ENCODE measurements at regions not wholly inside any gene's neighbourhood (a gene's known extent, or its start where the extent isn't known, plus 50 kb on each side); places are given as distances from the start of the nearest gene placed in this dataset.

DNA sequence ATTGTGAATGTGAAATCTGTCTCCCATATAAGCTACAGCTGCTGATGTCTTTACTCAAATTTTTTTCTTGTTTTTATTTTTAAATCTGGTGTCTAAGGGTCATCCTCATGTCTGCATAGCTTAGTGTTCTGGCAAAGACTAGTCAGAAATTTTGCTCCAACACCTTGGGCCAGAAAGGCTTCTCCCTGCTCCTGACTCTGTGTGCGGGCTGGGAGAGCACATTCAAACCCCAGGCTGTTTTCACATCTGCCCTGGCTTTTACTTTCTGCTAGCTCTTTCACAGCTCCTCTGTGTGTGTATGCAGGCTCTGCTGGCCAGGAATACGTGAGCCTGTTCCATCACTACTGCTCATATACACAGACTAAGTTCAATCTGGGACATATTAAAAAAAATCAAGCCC lies 102.9 kb upstream of the RIOK3 start:
- no peak for DNase-seq

GRCh38 chr18:23351521-23351920 lies 101.6 kb upstream of the RIOK3 start:
- DNase-seq, result no peak

- no peak for DNase-seq
These were observed 101.0 kb upstream of the RIOK3 start for GRCh38 chr18:23352042-23352441.

- DNase-seq, result no peak
These were observed 99.6 kb upstream of the RIOK3 start for GRCh38 chr18:23353459-23353858.

- DNase-seq, result no peak
These were observed 98.5 kb upstream of the RIOK3 start for GRCh38 chr18:23354625-23355024.

DNA sequence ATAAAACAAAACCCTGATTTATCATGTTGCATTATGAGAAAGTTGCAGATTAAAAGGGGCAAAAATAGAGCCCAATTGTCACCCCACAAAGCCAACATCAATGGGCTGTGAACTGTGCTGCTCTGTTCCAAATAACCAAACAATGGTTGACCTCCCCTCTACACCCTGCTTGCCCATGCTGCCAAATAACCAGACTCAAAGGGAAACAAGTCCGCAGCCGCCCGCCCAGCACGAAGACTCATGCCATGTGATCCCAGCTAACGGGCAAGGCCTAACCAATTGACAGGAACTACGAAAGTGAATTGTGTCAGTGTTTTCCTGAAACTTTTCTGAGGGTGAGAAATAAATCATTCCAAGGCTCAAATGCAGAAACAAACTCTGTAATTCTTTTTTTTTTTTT lies 97.9 kb upstream of the RIOK3 start:
- no peak for DNase-seq

GRCh38 chr18:23356424-23356823 lies 96.7 kb upstream of the RIOK3 start:
- no peak for DNase-seq

DNA sequence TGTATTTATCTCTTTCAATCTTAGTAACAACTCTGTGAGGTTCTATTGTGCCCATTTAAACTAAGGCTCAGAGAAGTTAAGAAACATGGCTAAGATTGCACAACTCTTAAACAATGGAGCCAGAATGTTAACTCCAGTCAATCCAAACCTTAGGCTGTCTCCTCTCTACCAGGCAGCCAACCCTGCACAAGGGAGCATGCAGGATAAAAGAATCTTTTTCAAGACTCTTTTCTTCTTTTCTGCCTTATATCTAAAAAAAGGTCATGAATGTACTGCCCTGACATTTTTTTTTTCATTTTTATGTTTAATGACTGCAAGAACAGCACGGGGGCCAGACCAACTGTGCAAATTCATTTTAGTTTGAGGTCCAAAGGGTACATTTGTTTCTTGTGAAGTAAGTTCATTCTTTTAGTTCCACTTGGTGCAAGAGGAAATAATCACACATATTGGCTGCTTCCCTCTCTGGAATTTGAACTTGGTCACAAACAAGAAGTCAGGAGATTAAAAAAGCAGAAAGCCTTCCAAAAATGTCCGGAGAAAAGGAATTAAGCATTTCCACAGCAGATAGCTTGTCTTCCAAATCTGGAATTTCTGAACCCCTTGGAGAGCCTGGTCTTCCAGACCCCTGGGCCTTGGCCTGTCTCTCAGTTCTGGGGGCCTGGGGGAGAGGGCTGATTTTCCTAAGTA lies 96.0 kb upstream of the RIOK3 start:
- DNase-seq, result no peak

GRCh38 chr18:23357996-23358594 lies 95.0 kb upstream of the RIOK3 start:
- DNase-seq, result no peak

DNA sequence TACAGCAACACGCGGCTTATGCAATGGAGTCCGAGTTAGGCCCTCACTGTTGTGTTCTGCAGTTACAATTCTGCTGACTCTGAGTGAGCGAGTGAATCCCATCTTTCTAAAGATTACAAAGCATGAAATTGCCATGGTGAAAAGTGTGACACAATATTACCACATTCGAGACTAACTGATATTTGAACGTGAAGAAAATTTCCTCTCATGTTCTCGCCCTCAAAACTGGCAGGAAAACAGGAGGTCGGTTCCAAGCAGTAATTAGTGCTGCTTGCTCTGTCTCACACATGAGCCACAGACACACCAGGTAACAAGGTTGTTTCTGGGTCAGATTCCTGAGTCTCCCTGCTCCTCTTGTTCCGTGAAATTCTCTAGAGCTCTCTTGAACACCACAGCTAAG lies 93.7 kb upstream of the RIOK3 start:
- no peak for DNase-seq

GRCh38 chr18:23363865-23364570 lies 89.1 kb upstream of the RIOK3 start:
- no peak for DNase-seq

DNA sequence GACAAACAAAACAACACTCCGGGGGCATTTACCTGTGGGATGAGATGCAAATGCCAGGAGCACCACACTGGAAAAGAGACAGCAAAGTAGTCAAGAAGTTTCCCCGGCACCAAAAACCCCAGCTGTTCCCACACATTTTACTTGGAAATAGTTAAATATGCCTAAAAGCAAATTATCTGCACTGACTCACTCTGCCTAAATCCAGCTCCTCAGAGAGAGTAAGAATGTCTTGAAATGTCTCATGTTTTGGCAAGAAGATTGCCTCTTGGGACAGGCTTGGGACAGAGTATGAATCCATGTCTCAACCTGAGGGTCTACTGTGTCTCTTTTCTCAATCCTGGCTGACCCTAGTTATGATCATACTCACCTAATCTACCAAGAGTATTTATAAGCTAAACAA lies 87.5 kb upstream of the RIOK3 start:
- DNase-seq, result no peak

DNA sequence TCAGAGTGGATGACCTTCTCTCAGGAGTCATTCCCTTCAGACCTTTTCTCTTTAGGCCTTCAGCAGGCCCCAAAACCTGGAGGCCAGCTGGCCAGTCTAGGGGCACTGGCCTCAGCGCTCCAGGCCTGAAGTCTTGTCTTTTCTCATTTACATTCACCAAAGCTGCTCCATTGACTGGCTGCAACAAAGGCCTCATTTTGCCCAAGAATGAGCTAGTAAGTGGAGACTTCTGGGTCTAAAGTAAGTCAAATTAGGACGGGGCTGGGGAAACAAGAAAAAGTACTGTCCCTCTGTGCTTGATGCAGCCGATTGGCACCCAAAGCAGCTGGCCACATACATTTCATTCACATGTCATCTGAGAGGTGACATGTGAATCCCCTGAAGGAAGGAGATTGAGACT lies 83.8 kb upstream of the RIOK3 start:
- DNase-seq, result no peak

DNA sequence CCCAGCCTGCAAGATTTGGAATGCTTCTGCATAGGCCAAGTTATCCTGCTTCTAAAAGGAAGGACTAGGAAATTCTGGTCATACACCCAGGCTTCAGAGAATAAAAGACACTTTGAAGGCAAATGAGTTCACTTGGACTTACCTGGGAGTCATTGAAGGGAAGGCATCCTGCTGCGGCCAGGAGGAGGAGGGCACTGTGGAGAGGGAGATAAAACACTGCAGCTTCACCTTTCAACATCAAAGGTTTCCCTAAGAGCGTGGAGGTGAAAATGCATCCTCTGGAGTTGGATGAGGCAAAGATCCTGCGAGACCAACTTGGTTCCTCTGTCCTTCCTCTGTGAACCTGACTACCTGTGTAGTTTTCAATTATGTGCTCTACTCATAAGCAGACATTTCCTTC lies 79.5 kb upstream of the RIOK3 start:
- DNase-seq, result no peak

GRCh38 chr18:23377669-23378301 lies 75.3 kb upstream of the RIOK3 start:
- DNase-seq, result no peak

DNA sequence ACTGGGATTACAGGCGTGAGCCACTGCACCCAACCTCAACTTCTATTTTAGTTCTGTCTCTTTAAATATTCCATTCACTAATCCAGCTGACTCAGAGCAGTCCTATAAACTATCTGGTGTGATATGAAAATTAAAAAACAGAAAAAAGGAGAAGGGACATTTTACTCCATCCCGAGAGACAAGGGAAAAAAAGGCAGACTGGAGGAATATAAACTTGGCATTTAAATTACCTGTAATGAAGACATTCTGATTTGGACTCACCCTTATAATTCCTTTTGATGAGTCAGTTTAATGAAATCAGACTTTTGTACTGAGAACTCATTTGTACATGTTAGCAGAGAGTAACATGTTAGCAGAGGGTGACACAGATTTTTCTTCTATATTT lies 74.8 kb upstream of the RIOK3 start:
- DNase-seq, result no peak

DNA sequence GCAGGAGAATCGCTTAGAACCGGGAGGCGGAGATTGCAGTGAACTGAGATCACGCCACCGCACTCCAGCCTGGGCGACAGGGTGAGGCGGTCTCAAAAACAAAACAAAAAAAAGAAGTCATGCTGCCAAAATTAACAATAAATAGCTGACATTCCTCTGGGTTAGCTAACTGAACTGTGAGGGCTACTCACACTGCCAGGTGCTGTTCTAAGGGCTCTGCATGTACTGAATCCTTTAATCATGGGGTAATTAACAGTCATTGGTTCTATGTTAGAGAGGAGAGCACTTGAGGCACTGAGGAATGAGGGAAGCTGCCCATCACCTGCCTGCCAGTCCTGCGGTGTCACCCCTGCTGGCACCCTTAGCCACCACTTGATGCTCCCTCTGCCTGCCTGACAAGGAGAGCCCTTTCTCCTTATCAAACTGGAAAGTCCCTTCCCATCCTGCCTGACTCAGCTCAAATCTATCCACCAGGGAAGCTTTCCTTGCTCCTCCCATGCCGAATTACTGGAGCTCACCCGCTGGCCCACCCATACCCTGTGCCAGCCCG lies 73.0 kb upstream of the RIOK3 start:
- no peak for DNase-seq

GRCh38 chr18:23380817-23381216 lies 72.3 kb upstream of the RIOK3 start:
- no peak for DNase-seq

GRCh38 chr18:23383494-23383893 lies 69.6 kb upstream of the RIOK3 start:
- DNase-seq, result no peak

DNA sequence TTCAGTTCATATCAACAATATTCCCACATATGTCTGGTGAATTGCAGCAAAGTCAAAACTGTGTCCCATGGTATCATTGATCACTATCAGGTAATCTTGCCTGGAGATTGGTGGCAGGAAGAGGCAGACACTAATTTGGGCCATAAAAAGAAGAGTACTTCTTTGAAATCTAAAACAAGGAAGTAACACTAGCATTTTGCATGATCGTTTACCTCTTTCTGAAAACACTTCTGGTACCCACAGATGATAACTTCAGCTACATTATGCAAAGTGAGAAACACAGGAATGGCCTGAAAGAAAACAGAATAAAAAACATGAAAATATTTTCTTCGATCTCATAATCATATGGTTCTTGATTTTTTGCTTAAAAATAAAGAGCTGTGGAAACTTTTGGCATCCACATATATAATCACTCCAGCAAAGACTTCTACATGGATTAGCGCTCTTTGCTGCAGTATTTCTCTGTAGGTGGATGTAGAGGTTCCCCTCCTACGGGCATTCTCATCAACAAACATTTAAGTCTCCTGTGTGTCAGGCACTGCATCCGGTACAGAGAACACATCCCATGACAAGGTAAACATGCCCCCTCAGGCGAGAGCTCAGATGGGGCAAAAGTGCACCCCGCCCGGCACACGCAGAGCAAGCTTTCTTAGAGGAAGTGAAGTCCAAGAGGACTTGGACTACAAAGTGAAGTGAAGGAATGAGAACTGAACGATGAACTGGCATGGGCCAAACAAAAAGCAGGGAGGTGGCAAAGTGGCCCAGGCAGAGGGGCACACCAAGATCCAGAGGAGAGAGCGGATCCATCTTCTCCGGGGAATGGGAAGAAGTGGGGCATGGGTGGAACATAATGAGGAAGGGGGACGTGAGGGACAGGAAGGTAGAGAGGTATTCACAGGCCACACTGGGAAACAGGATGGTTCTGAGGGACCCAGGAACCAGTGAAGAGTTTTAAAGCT lies 68.0 kb upstream of the RIOK3 start:
- no peak for DNase-seq

GRCh38 chr18:23386317-23386716 lies 66.8 kb upstream of the RIOK3 start:
- no peak for DNase-seq

GRCh38 chr18:23387265-23387664 lies 65.8 kb upstream of the RIOK3 start:
- no peak for DNase-seq

DNA sequence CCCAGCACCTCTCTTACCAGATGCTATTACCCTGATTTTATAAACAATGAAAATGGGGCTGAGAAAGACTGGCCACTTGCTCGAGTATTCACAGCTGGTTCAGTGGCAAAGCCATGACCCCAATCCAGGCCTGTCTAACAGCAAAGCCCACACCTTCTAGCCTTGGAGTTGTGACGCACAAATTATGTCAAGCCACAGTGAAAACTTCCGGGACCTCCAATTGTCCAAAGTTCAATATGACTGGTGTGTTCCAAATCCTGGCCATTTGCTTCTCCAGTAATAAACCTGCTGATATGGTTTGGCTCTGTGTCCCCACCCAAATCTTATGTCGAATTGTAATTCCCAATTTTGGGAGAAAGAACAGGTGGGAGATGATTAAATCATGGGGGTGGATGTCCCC lies 64.7 kb upstream of the RIOK3 start:
- DNase-seq, result no peak
